Effector memory CD8-positive, alpha-beta T cell (primary cell): ENCODE measurements at regions not wholly inside any gene's neighbourhood (a gene's known extent, or its start where the extent isn't known, plus 50 kb on each side); places are given as distances from the start of the nearest gene placed in this dataset.

Experiments
- ATAC-seq: fragments of 150-1000 bp; cut with Tn5 transposase; replicated peaks from 2 replicates; pipeline ENCODE4 v1.10.0; 2021; ENCODE audit warnings: mild to moderate bottlenecking, moderate library complexity
- DNase-seq, 3 experiments: peaks; one replicate each; pipeline ENCODE4 v3.0.0; 2021
- H3K27ac Mint-ChIP-seq, 2 donors: one replicate each; pipeline ENCODE4 v1.8.0; 2022; ENCODE audit warnings: mild to moderate bottlenecking in 2 of 2, mixed read lengths in 2 of 2, moderate library complexity in 2 of 2
- H3K27me3 Mint-ChIP-seq, 2 donors: one replicate each; pipeline ENCODE4 v1.8.0; 2022; ENCODE audit warnings: mixed read lengths in 2 of 2
- H3K36me3 Mint-ChIP-seq: one replicate; pipeline ENCODE4 v1.8.0; 2022; ENCODE audit warnings: mild to moderate bottlenecking, moderate library complexity, mixed read lengths; ENCODE audit not compliant: insufficient read depth
- H3K4me1 Mint-ChIP-seq, 2 donors: one replicate each; pipeline ENCODE4 v1.8.0; 2022; ENCODE audit warnings: low read depth in 2 of 2, mixed read lengths in 2 of 2
- H3K4me3 Mint-ChIP-seq, 2 donors: one replicate each; pipeline ENCODE4 v1.8.0; 2022; ENCODE audit warnings: mild to moderate bottlenecking in 2 of 2, mixed read lengths in 2 of 2, moderate library complexity in 2 of 2
- H3K9me3 Mint-ChIP-seq, 2 donors: one replicate each; pipeline ENCODE4 v1.8.0; 2022; ENCODE audit warnings: mixed read lengths in 2 of 2

GRCh38 chr9:18349530-18349929 lies 124.4 kb upstream of the ADAMTSL1 start:
- no peaks in the 10 kb centered on the region for H3K27me3 Mint-ChIP-seq
- DNase-seq (no peak), ATAC-seq (no peak)
- no peaks in the 10 kb centered on the region for H3K36me3 Mint-ChIP-seq
- H3K9me3 Mint-ChIP-seq: no peaks in the 10 kb centered on the region
- H3K27ac Mint-ChIP-seq: no peak overlapping the region
- no peak overlapping the region for H3K4me3 Mint-ChIP-seq
- H3K4me1 Mint-ChIP-seq: no peaks in the 10 kb centered on the region

GRCh38 chr9:18350036-18350435 lies 123.9 kb upstream of the ADAMTSL1 start:
- Mint-ChIP-seq H3K4me3 (no peak overlapping the region), H3K4me1 (no peaks in the 10 kb centered on the region), H3K36me3 (no peaks in the 10 kb centered on the region), H3K27ac (no peak overlapping the region), H3K9me3 (no peaks in the 10 kb centered on the region), H3K27me3 (no peaks in the 10 kb centered on the region)
- ATAC-seq: no peak
- no peak for DNase-seq

GRCh38 chr9:18350995-18351595 lies 122.9 kb upstream of the ADAMTSL1 start:
- DNase-seq: no peak
- Mint-ChIP-seq H3K4me1 (no peaks in the 10 kb centered on the region), H3K9me3 (no peaks in the 10 kb centered on the region), H3K36me3 (no peaks in the 10 kb centered on the region), H3K27me3 (no peaks in the 10 kb centered on the region), H3K4me3 (no peak overlapping the region), H3K27ac (no peak overlapping the region)
- ATAC-seq: no peak

- H3K36me3 Mint-ChIP-seq: no peaks in the 10 kb centered on the region
- ATAC-seq: no peak
- H3K4me1 Mint-ChIP-seq: no peaks in the 10 kb centered on the region
- no peaks in the 10 kb centered on the region for H3K27me3 Mint-ChIP-seq
- H3K9me3 Mint-ChIP-seq: no peaks in the 10 kb centered on the region
- no peak for DNase-seq
- no peak overlapping the region for H3K27ac Mint-ChIP-seq
- no peak overlapping the region for H3K4me3 Mint-ChIP-seq
These were observed 121.2 kb upstream of the ADAMTSL1 start for GRCh38 chr9:18352711-18353110.

DNA sequence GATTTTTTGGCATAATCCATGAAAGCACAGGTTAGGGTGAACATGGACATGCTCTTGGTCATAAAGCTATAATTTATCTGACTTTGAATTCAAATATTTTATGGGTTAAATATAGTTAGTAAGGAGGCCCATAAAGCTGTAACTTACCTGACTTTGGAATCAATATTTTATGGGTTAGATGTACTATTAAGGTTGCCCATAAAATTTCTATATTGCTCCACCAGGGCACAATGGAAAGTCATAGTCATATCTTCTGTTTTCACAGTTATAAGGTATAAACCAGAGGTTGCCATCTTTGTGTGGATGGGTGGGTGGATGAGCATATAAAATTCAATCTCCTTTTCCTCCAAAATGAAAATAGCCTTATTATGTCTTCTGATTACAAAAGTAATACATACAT lies 120.5 kb upstream of the ADAMTSL1 start:
- Mint-ChIP-seq H3K4me3 (no peak overlapping the region), H3K27me3 (no peaks in the 10 kb centered on the region), H3K9me3 (no peaks in the 10 kb centered on the region)

GRCh38 chr9:18357321-18357720 lies 116.6 kb upstream of the ADAMTSL1 start:
- no peaks in the 10 kb centered on the region for H3K4me1 Mint-ChIP-seq

More for the DNA sequence above, 120.5 kb upstream of the ADAMTSL1 start:
- Mint-ChIP-seq H3K27ac (no peak overlapping the region), H3K36me3 (no peaks in the 10 kb centered on the region), H3K4me1 (no peaks in the 10 kb centered on the region)
- ATAC-seq (no peak), DNase-seq (no peak)

GRCh38 chr9:18358325-18358724 lies 115.6 kb upstream of the ADAMTSL1 start:
- DNase-seq (no peak), ATAC-seq (no peak)
- H3K9me3 Mint-ChIP-seq: no peaks in the 10 kb centered on the region
- no peak overlapping the region for H3K4me3 Mint-ChIP-seq
- H3K4me1 Mint-ChIP-seq: no peaks in the 10 kb centered on the region
- H3K27me3 Mint-ChIP-seq: no peaks in the 10 kb centered on the region
- H3K27ac Mint-ChIP-seq: no peak overlapping the region
- H3K36me3 Mint-ChIP-seq: no peaks in the 10 kb centered on the region

More at GRCh38 chr9:18357321-18357720, 116.6 kb upstream of the ADAMTSL1 start:
- Mint-ChIP-seq H3K27ac (no peak overlapping the region), H3K9me3 (no peaks in the 10 kb centered on the region), H3K4me3 (no peak overlapping the region), H3K36me3 (no peaks in the 10 kb centered on the region), H3K27me3 (no peaks in the 10 kb centered on the region)
- no peak for ATAC-seq
- no peak for DNase-seq

GRCh38 chr9:18359335-18359734 lies 114.6 kb upstream of the ADAMTSL1 start:
- Mint-ChIP-seq H3K9me3 (no peaks in the 10 kb centered on the region), H3K27ac (no peak overlapping the region), H3K4me3 (no peak overlapping the region), H3K27me3 (no peaks in the 10 kb centered on the region), H3K4me1 (no peaks in the 10 kb centered on the region), H3K36me3 (no peaks in the 10 kb centered on the region)
- DNase-seq (no peak), ATAC-seq (no peak)

- Mint-ChIP-seq H3K4me3 (no peak overlapping the region), H3K27me3 (no peaks in the 10 kb centered on the region), H3K27ac (no peak overlapping the region), H3K36me3 (no peaks in the 10 kb centered on the region), H3K4me1 (no peaks in the 10 kb centered on the region), H3K9me3 (no peaks in the 10 kb centered on the region)
- ATAC-seq: no peak
- DNase-seq: no peak
These were observed 113.9 kb upstream of the ADAMTSL1 start for GRCh38 chr9:18360005-18360404.

DNA sequence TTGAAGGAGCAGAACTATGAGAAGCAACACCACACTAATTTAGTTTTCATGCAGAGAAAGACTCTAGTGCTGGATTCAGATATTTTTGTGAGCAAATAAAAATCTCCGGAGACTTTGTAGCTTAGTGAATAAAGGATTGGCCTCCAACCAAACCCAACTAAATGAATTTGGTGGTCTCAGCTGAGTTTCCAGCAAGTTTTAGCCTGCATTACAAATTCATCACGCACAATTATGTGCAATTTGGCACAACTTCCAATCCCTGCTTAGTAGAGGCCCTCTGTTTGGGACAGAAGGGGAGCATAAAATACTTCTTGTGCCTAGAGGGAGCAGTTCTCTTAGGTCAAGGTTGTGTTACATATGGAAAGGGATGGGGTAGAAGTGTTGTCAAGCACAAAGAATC lies 112.3 kb upstream of the ADAMTSL1 start:
- no peak for DNase-seq
- Mint-ChIP-seq H3K27ac (no peak overlapping the region), H3K4me1 (no peaks in the 10 kb centered on the region), H3K9me3 (no peaks in the 10 kb centered on the region), H3K36me3 (no peaks in the 10 kb centered on the region), H3K4me3 (no peak overlapping the region), H3K27me3 (no peaks in the 10 kb centered on the region)
- no peak for ATAC-seq

DNA sequence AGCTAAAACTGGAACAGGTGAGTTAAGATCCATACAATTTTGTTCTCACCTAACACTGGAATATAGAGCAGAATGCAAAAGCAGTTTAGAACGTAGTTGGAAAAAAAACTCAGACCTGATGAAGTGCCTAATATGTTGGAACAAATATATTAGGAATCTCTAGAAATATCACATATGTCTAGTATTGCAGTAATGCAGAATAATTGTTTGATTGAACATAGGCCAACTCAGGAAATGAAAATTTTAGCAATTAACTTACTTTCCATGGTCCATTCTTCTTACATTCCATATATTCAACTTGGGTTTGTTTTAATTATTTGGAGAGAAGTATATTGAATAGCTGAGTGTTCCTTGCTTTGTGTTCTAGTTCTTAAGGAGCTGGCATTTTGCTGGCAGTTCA lies 111.8 kb upstream of the ADAMTSL1 start:
- H3K27ac Mint-ChIP-seq: no peak overlapping the region
- no peak overlapping the region for H3K4me3 Mint-ChIP-seq

DNA sequence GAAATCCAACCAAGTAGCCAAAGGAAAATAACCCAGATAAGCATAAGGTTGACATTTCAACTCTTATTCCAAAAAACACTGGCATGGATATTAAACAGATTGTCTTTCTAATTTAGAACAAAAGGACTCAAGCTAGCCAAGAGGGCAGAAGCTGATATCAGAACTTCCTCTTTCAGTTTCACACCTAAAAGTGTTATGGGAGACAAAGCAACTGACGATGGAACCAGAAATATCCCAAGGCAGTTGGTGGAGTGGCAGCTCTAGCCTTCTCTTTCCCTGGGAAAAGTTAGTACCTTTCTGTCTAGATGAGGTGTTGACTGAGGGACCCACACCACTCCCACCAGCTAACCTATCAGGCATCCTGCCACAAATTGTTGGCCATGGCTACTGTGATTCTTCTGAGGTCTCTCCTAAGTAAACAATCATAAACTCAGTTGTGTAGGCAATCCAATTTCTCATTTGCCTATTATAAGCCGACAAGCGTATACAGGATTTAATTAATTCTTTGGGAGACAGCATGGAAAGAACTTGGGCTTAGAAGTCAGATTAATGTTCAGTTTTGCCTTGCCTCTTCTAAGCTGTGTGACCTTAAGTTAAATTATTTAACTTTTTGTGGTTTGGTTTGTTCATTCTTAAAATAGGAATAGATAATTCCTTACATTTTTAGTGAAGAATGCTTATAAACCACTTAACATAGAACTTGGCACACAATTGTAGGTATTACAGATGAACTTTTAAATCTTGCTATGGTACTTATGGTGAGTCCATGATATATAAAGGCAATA lies 110.9 kb upstream of the ADAMTSL1 start:
- H3K27ac Mint-ChIP-seq: no peak overlapping the region
- no peaks in the 10 kb centered on the region for H3K4me1 Mint-ChIP-seq
- no peaks in the 10 kb centered on the region for H3K9me3 Mint-ChIP-seq
- no peaks in the 10 kb centered on the region for H3K27me3 Mint-ChIP-seq
- no peaks in the 10 kb centered on the region for H3K36me3 Mint-ChIP-seq
- H3K4me3 Mint-ChIP-seq: no peak overlapping the region
- no peak for DNase-seq
- no peak for ATAC-seq

More for the DNA sequence above, 111.8 kb upstream of the ADAMTSL1 start:
- Mint-ChIP-seq H3K4me1 (no peaks in the 10 kb centered on the region), H3K27me3 (no peaks in the 10 kb centered on the region), H3K36me3 (no peaks in the 10 kb centered on the region), H3K9me3 (no peaks in the 10 kb centered on the region)
- no peak for ATAC-seq
- DNase-seq: no peak

DNA sequence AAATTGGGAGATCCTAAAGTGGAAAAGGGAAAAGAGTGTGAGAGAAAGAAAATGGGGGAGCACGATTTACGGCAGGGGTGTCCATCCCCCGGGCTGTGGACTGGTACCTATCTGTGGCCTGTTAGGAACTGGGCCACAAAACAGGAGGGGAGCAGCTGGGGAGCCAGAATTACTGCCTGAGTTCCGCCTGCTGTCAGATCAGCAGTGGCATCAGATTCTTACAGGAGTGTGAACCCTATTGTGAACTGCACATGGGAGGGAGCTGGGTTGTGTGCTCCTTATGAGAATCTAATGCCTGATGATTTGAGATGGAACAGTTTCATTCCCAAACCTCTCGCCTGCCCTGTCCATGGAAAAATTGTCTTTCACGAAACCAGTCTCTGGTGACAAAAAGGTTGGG lies 108.3 kb upstream of the ADAMTSL1 start:
- H3K9me3 Mint-ChIP-seq: no peaks in the 10 kb centered on the region
- ATAC-seq: no peak

DNA sequence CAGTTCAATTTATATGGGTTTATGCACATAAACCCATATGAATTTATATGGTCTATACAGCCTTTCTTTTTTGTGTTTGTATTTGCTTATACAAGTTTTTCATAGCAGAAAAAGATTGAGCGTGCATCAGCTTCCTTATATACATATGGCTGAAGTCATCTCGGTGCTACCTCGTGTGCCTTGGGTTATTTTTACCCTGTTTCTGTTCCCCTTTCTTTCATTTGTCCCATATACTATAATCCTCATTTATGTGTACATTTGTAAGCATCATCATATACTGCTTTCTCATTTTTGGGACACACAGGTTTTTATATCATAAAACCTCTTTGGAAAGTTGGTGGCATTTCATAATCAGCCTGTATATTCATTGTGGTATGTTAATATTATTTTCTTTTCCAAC lies 107.8 kb upstream of the ADAMTSL1 start:
- no peak for ATAC-seq
- H3K4me1 Mint-ChIP-seq: no peaks in the 10 kb centered on the region
- DNase-seq: no peak

More for the DNA sequence above, 108.3 kb upstream of the ADAMTSL1 start:
- Mint-ChIP-seq H3K27ac (no peak overlapping the region), H3K27me3 (no peaks in the 10 kb centered on the region), H3K4me1 (no peaks in the 10 kb centered on the region), H3K4me3 (no peak overlapping the region), H3K36me3 (no peaks in the 10 kb centered on the region)
- no peak for DNase-seq

More for the DNA sequence above, 107.8 kb upstream of the ADAMTSL1 start:
- H3K36me3 Mint-ChIP-seq: no peaks in the 10 kb centered on the region
- no peaks in the 10 kb centered on the region for H3K9me3 Mint-ChIP-seq
- H3K4me3 Mint-ChIP-seq: no peak overlapping the region
- H3K27me3 Mint-ChIP-seq: no peaks in the 10 kb centered on the region
- no peak overlapping the region for H3K27ac Mint-ChIP-seq
